Thyroid gland (tissue), 4 donors: ENCODE measurements at regions not wholly inside any gene's neighbourhood (a gene's known extent, or its start where the extent isn't known, plus 50 kb on each side); places are given as distances from the start of the nearest gene placed in this dataset.

Experiments
- POLR2A ChIP-seq, 2 donors: fragments of 450-650 bp; IDR thresholded peaks; one replicate each; pipeline ENCODE4 v1.6.1; 2017; ENCODE audit warnings: antibody characterized with exemption in 2 of 2, mild to moderate bottlenecking in 2 of 2, moderate library complexity in 1 of 2
- TF ChIP-seq, protein P1 (sequence below), 6 experiments: fragments of 200-600 bp in 3 of 6; fragments of 450-650 bp in 3 of 6; sonication (generic) in 3 of 6; IDR thresholded peaks; one replicate each; pipeline ENCODE4 v1.5.1; 2016 to 2019; ENCODE audit warnings: antibody characterized with exemption in 6 of 6, mild to moderate bottlenecking in 2 of 6, inconsistent platforms in 1 of 6, moderate library complexity in 1 of 6

DNA sequence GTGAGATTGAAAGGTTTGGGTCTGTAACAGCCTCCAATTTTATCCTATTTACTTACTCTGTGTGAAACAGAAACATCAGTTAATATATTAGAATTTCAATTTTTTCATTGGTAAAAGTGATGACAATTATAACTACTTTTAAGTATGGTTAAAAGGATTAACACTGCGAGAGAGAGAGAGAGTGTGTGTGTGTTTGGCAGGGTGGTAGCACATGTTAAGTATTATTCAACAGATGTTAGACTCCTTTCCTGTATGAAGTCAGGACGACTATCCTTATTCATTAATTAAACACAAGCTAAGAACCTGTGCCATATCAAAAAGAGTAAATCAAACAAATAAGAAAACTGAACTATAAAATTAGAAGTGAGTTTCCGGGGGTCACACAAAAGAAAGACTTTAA is 662.5 kb downstream of the PLPP3 start:
- TF ChIP-seq, protein P1, sequence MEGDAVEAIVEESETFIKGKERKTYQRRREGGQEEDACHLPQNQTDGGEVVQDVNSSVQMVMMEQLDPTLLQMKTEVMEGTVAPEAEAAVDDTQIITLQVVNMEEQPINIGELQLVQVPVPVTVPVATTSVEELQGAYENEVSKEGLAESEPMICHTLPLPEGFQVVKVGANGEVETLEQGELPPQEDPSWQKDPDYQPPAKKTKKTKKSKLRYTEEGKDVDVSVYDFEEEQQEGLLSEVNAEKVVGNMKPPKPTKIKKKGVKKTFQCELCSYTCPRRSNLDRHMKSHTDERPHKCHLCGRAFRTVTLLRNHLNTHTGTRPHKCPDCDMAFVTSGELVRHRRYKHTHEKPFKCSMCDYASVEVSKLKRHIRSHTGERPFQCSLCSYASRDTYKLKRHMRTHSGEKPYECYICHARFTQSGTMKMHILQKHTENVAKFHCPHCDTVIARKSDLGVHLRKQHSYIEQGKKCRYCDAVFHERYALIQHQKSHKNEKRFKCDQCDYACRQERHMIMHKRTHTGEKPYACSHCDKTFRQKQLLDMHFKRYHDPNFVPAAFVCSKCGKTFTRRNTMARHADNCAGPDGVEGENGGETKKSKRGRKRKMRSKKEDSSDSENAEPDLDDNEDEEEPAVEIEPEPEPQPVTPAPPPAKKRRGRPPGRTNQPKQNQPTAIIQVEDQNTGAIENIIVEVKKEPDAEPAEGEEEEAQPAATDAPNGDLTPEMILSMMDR (IDR thresholded peaks at IDR 0.05): no peak
- TF ChIP-seq POLR2A (IDR thresholded peaks at IDR 0.05): no peak
